ENCODE measurements at regions not wholly inside any gene's neighbourhood (a gene's known extent, or its start where the extent isn't known, plus 50 kb on each side); places are given as distances from the start of the nearest gene placed in this dataset.
"Not testable (repeated sequence)": the region's sequence is repeated elsewhere in the genome, so short reads cannot be mapped to it uniquely, and the experiment has no call there.

DNA sequence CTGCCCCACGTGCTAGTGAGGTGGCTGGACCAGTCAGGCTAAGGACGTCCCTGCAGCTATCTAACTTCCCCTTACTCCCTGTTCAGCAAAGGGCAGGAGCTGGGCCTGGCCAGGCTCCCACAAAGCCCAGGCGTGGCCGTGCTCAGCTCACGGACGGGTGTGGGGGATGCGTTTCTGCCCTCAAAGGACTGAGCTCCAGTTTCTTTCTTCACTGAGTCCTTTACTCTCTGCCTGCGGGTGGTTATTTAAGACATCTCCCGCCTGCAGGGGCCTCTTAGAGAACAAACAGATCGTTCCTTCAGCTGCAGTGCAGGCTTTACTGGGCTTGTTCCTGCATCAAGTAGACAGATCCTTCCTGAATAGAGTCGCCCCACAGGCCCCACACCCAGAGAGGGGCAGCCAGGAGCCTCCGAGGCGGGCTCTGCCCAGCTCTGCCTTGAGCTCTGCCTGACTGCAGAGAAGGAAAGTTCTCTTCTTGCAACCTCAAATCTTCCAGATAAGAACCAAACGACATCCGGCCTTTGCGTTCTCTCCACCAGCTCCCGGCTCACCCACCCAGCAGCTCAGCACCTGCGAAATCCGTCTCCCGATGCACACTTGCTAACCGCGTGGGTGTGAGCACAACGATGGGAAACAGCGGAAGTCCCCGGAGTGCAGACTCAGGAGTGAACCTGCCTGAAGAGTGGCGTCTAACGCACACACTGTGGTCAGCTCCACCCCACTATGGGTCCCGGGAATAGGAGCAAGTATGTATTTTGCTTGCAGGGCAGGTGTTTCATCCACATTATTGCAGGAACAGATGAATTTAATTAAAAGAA is 460.0 kb downstream of the PREX1 start:
- TF ChIP-seq CTCF (IDR thresholded peaks at IDR 0.05); POLR2A (IDR thresholded peaks at IDR 0.05; ENCODE audit: low read depth): not testable (repeated sequence)
